ENCODE measurements at regions not wholly inside any gene's neighbourhood (a gene's known extent, or its start where the extent isn't known, plus 50 kb on each side); places are given as distances from the start of the nearest gene placed in this dataset.

DNA sequence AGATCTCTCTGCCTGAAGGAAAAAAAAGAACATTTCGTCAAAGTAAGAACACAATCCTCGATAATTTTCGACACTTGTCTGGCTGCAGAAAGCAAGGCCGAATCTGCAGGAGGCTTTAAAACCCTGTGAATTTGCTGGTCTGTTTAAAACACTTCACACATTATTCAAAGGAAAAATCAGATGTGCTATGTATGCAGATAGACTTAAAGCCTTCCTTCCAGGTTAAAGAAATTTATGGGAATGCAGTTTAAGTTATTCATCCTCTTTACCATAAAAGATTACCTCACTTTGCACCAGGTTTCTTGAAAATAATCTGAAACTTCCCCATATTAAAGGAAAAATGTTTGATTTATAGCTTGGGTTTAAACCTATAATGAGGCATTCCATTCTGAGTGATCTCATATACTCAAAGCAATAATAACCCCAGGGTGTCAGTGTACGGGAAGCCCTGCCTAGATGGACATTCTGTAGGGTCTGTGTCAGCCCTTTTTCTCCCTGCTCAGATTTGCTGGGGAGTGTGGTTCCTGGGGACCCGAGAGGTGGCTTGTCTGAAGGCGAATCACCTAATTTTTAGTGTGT is 323.5 kb upstream of the SLC24A2 start:
- Histone ChIP-seq H3K9me3 (ENCODE audit: control insufficient read depth in 1 of 2, low read length in 2 of 2) (peaks cover 0 to 7% of the 10 kb centered on the region in 2 donors), H3K4me1 (ENCODE audit: control insufficient read depth in 1 of 2, insufficient read depth in 2 of 2, low read length in 2 of 2) (no peaks in the 10 kb centered on the region), H3K27ac (ENCODE audit: low read length) (no peak overlapping the region), H3K36me3 (ENCODE audit: control insufficient read depth in 1 of 2, insufficient read depth in 2 of 2, low read length in 2 of 2) (no peaks in the 10 kb centered on the region), H3K27me3 (ENCODE audit: low read depth, low read length) (no peaks in the 10 kb centered on the region), H3K4me3 (ENCODE audit: low read depth in 1 of 2, low read length in 2 of 2) (no peak overlapping the region)

DNA sequence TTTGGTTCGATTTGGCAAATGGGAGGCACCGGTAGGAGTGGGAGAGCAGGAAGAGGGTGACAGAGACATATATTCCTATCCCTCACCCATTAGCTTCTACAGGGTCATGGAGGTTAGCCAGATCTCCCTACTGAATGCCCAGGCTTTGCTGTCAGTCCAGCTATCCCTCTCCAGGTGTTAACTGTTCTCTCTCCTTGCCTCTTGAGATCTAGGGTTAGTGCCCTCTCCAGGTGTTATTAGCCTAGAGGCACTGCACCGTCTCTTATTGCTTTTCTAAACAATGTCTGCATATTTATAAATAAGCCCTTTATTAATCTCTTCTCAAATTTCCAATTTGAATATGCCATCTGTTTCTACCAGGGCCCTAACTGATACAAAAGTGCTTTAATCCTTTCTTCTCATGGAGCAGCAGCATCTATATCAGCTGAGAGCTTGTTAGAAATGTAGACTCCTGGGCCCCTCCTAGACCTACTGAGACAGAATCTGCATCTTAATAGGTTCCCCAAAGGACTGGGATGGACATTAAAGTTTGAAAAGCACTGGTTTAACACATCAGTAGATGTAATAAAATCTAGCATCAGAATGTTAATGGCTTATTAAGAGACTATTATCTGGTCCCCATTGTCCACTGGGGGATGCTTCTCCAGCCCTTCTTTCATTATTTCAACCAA is 322.5 kb upstream of the SLC24A2 start:
- Histone ChIP-seq H3K27ac (ENCODE audit: low read length) (no peak overlapping the region), H3K9me3 (ENCODE audit: control insufficient read depth in 1 of 2, low read length in 2 of 2) (peaks cover 0 to 7% of the 10 kb centered on the region in 2 donors), H3K27me3 (ENCODE audit: low read depth, low read length) (no peaks in the 10 kb centered on the region), H3K4me1 (ENCODE audit: control insufficient read depth in 1 of 2, insufficient read depth in 2 of 2, low read length in 2 of 2) (no peaks in the 10 kb centered on the region), H3K4me3 (ENCODE audit: low read depth in 1 of 2, low read length in 2 of 2) (no peak overlapping the region), H3K36me3 (ENCODE audit: control insufficient read depth in 1 of 2, insufficient read depth in 2 of 2, low read length in 2 of 2) (no peaks in the 10 kb centered on the region)

DNA sequence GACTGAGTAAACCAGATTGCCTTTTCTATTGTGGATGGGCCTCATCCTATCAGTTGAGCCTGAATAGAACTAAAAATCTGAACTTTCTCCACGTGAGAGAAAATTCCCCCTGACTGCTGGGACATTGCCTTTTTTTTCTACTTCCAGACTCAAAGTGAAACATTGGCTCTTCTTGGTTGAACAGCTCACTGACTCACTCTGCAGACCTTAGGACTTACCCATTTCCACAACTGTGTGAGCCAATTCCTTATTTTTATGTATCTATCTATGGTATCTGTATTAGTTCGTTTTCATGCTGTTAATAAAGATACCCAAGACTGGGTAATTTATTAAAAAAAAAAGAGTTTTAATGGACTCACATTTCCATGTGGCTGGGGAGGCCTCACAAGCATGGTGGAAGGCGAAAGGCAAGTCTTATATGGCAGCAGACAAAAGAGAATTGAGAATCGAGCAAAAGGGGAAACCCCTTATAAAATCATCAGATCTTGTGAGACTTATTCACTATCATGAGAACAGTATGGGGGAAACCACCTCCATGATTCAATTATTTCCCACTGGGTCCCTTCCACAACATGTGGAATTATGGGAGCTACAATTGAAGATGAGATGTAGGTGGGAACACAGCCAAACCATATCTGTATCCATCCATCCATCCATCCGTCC is 306.7 kb upstream of the SLC24A2 start:
- H3K36me3 ChIP-seq (ENCODE audit: control insufficient read depth in 1 of 2, insufficient read depth in 2 of 2, low read length in 2 of 2), result no peaks in the 10 kb centered on the region
- no peaks in the 10 kb centered on the region for H3K4me1 ChIP-seq (ENCODE audit: control insufficient read depth in 1 of 2, insufficient read depth in 2 of 2, low read length in 2 of 2)
- no peak overlapping the region for H3K27ac ChIP-seq (ENCODE audit: low read length)
- no peak overlapping the region for H3K4me3 ChIP-seq (ENCODE audit: low read depth in 1 of 2, low read length in 2 of 2)
- no peaks in the 10 kb centered on the region for H3K9me3 ChIP-seq (ENCODE audit: control insufficient read depth in 1 of 2, low read length in 2 of 2)
- H3K27me3 ChIP-seq (ENCODE audit: low read depth, low read length), result no peaks in the 10 kb centered on the region

DNA sequence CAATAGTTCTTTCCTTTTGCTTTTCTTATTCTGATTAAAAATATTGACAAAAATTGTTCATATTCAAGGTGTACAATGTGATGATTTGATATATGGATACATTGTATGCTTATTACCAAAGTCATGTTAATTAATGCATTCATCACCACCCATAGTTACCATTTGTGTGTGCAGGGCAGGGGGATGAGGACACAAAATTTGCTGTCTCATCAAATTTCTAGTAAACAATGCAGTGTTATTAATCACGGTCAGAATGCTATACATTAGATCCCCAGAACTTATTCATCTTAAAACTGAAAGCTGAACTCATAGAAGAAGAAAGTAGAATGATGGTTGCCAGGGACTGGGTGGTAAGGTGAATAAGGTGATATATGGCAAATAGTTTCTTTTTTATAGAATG is 303.7 kb upstream of the SLC24A2 start:
- Histone ChIP-seq H3K27ac (ENCODE audit: low read length) (no peak overlapping the region), H3K4me1 (ENCODE audit: control insufficient read depth in 1 of 2, insufficient read depth in 2 of 2, low read length in 2 of 2) (no peaks in the 10 kb centered on the region), H3K36me3 (ENCODE audit: control insufficient read depth in 1 of 2, insufficient read depth in 2 of 2, low read length in 2 of 2) (no peaks in the 10 kb centered on the region), H3K4me3 (ENCODE audit: low read depth in 1 of 2, low read length in 2 of 2) (no peak overlapping the region), H3K9me3 (ENCODE audit: control insufficient read depth in 1 of 2, low read length in 2 of 2) (no peaks in the 10 kb centered on the region), H3K27me3 (ENCODE audit: low read depth, low read length) (no peaks in the 10 kb centered on the region)

DNA sequence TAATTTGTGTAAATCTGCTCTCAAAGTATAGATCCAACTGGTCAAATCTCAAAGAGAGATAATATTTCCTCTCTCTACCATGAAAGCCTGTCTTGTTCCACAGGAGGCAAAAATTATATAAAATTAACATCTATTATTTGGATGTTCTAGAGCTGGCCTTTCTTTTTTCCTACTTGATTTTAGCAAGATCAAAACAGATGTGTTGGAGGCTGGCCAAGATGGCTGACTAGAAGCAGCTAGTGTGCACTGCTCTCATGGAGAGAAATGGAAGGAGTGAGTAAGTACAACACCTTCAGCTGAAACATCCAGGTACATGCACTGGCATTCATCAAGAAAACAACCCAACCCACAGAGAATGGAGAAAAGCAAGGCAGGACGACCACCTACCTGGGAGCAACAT is 298.6 kb upstream of the SLC24A2 start:
- no peaks in the 10 kb centered on the region for H3K4me1 ChIP-seq (ENCODE audit: control insufficient read depth in 1 of 2, insufficient read depth in 2 of 2, low read length in 2 of 2)
- no peak overlapping the region for H3K4me3 ChIP-seq (ENCODE audit: low read depth in 1 of 2, low read length in 2 of 2)
- no peaks in the 10 kb centered on the region for H3K9me3 ChIP-seq (ENCODE audit: control insufficient read depth in 1 of 2, low read length in 2 of 2)
- no peaks in the 10 kb centered on the region for H3K36me3 ChIP-seq (ENCODE audit: control insufficient read depth in 1 of 2, insufficient read depth in 2 of 2, low read length in 2 of 2)
- no peak overlapping the region for H3K27ac ChIP-seq (ENCODE audit: low read length)
- no peaks in the 10 kb centered on the region for H3K27me3 ChIP-seq (ENCODE audit: low read depth, low read length)

DNA sequence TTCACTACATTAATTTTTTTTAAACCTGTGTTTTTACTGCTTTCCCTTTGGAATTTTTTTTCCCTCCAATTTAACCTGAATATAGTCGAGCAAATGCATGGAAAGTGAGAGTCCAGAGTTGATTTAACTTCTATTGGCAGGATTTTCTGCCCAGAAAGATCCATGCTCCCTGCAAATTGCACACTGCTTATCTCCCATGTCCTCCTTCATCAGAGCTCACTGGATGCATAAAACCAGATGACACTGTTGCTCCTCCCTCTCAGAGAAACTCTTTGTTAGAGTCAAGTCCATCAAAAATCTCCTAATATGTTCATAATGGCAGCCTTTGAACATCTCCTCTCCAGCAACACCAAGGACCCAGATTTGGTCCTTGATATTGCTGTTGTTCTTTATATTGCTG is 297.0 kb upstream of the SLC24A2 start:
- no peaks in the 10 kb centered on the region for H3K27me3 ChIP-seq (ENCODE audit: low read depth, low read length)
- H3K9me3 ChIP-seq (ENCODE audit: control insufficient read depth in 1 of 2, low read length in 2 of 2), result no peaks in the 10 kb centered on the region
- H3K4me3 ChIP-seq (ENCODE audit: low read depth in 1 of 2, low read length in 2 of 2), result no peak overlapping the region
- no peaks in the 10 kb centered on the region for H3K4me1 ChIP-seq (ENCODE audit: control insufficient read depth in 1 of 2, insufficient read depth in 2 of 2, low read length in 2 of 2)
- H3K36me3 ChIP-seq (ENCODE audit: control insufficient read depth in 1 of 2, insufficient read depth in 2 of 2, low read length in 2 of 2), result no peaks in the 10 kb centered on the region
- no peak overlapping the region for H3K27ac ChIP-seq (ENCODE audit: low read length)

DNA sequence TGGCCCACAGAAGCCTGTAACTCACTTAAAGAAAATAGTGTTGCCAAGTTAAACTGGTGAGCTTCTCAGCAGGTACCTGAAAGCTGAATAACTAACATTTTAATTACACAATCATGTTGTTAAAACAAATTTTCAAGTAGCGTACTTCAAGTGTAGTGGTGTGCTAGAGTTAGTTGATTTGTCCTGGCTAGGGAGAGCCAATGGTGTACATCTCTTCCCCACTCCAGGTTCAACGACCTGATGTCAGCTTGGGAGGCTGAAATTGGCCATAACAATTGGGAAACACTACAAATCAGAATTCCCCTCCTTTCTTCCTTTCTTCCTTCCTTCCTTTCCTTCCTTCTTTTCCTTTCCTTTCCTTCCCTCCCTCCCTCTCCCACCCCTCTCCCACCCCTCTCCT is 295.3 kb upstream of the SLC24A2 start:
- no peaks in the 10 kb centered on the region for H3K36me3 ChIP-seq (ENCODE audit: control insufficient read depth in 1 of 2, insufficient read depth in 2 of 2, low read length in 2 of 2)
- no peak overlapping the region for H3K4me3 ChIP-seq (ENCODE audit: low read depth in 1 of 2, low read length in 2 of 2)
- H3K27ac ChIP-seq (ENCODE audit: low read length), result no peak overlapping the region
- no peaks in the 10 kb centered on the region for H3K9me3 ChIP-seq (ENCODE audit: control insufficient read depth in 1 of 2, low read length in 2 of 2)
- no peaks in the 10 kb centered on the region for H3K27me3 ChIP-seq (ENCODE audit: low read depth, low read length)
- H3K4me1 ChIP-seq (ENCODE audit: control insufficient read depth in 1 of 2, insufficient read depth in 2 of 2, low read length in 2 of 2), result no peaks in the 10 kb centered on the region

DNA sequence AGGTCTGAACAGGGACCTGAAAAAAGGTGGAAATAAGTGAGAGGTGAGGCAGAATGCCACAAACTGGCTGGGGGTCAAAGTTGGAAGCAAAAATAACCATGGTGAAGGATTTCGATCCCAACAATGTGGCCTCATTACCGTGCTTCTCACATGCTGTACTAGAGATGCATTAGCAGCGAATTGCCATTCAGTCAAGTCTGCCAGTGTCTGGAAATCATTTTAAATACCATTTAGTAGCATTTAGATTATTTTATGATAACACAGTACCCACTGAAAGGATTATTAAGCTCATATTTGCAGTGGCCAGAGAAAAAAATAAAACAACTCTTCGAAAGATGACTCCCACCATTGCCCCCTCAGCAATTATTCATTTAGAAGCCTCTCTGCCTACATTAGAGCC is 294.6 kb upstream of the SLC24A2 start:
- H3K27ac ChIP-seq (ENCODE audit: low read length), result no peak overlapping the region

DNA sequence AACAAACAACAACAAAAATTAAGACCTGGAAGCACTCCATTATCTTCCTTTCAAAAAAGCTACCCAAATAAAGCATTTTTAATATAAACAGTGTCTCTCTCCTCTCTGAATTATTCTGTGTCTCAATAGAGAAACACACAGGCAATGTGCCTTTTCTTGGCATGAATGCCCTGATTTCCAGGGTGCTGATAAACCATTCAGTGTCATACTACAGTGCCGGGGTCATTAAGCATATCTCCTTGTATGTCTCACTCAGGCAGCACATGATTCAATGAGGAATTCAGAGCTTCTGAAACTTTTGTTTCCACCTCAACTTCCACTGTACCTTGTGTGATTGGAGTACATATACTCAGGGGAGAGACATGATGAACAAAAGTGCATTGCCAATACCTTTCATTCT is 294.0 kb upstream of the SLC24A2 start:
- Histone ChIP-seq H3K27ac (ENCODE audit: low read length) (no peak overlapping the region), H3K9me3 (ENCODE audit: control insufficient read depth in 1 of 2, low read length in 2 of 2) (no peaks in the 10 kb centered on the region), H3K36me3 (ENCODE audit: control insufficient read depth in 1 of 2, insufficient read depth in 2 of 2, low read length in 2 of 2) (no peaks in the 10 kb centered on the region), H3K4me1 (ENCODE audit: control insufficient read depth in 1 of 2, insufficient read depth in 2 of 2, low read length in 2 of 2) (no peaks in the 10 kb centered on the region), H3K4me3 (ENCODE audit: low read depth in 1 of 2, low read length in 2 of 2) (no peak overlapping the region), H3K27me3 (ENCODE audit: low read depth, low read length) (no peaks in the 10 kb centered on the region)

More for the DNA sequence above, 294.6 kb upstream of the SLC24A2 start:
- Histone ChIP-seq H3K9me3 (ENCODE audit: control insufficient read depth in 1 of 2, low read length in 2 of 2) (no peaks in the 10 kb centered on the region), H3K4me1 (ENCODE audit: control insufficient read depth in 1 of 2, insufficient read depth in 2 of 2, low read length in 2 of 2) (no peaks in the 10 kb centered on the region), H3K4me3 (ENCODE audit: low read depth in 1 of 2, low read length in 2 of 2) (no peak overlapping the region), H3K36me3 (ENCODE audit: control insufficient read depth in 1 of 2, insufficient read depth in 2 of 2, low read length in 2 of 2) (no peaks in the 10 kb centered on the region), H3K27me3 (ENCODE audit: low read depth, low read length) (no peaks in the 10 kb centered on the region)

DNA sequence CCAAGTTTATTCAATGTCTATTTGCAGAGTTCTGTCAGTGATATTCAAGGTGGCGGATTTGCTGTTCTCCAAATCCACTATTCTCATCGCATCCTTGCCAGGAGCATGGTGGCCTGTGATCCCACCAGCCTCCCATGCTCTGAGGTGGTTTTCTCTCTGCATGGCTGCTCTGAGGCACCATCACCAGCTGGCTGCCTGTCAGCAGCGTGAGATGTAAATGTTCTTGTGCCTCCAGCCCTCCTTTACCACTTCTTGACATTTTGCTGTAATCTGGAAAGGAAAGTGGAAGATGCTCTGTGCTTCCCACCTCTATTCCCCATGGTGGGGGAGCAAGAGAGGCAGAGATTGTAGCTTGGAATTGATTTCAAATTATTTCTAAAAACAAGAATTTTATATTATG is 293.6 kb upstream of the SLC24A2 start:
- H3K4me3 ChIP-seq (ENCODE audit: low read depth in 1 of 2, low read length in 2 of 2), result no peak overlapping the region
- H3K4me1 ChIP-seq (ENCODE audit: control insufficient read depth in 1 of 2, insufficient read depth in 2 of 2, low read length in 2 of 2), result no peaks in the 10 kb centered on the region
- H3K27me3 ChIP-seq (ENCODE audit: low read depth, low read length), result no peaks in the 10 kb centered on the region
- H3K36me3 ChIP-seq (ENCODE audit: control insufficient read depth in 1 of 2, insufficient read depth in 2 of 2, low read length in 2 of 2), result no peaks in the 10 kb centered on the region
- no peaks in the 10 kb centered on the region for H3K9me3 ChIP-seq (ENCODE audit: control insufficient read depth in 1 of 2, low read length in 2 of 2)
- no peak overlapping the region for H3K27ac ChIP-seq (ENCODE audit: low read length)

DNA sequence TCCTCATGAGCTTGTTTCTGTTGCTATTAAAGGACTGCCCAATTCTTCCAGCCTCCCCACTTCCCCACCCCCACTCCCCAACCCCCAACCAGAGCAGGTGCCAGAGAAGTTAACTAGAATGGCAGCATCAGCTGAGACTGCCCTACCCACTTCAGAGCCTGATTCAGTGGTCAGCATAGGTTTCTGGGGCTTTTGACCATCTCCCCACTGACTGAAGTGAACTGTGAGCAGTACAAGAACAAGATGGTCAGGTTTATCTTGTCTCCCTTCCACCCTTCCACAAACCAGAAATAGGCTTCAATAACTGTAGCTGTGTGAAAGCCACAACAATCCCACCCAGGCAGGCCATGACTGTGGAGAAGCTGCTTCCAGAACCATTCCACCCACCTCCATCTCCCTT is 289.4 kb upstream of the SLC24A2 start:
- no peaks in the 10 kb centered on the region for H3K9me3 ChIP-seq (ENCODE audit: control insufficient read depth in 1 of 2, low read length in 2 of 2)
- no peaks in the 10 kb centered on the region for H3K36me3 ChIP-seq (ENCODE audit: control insufficient read depth in 1 of 2, insufficient read depth in 2 of 2, low read length in 2 of 2)
- no peak overlapping the region for H3K4me3 ChIP-seq (ENCODE audit: low read depth in 1 of 2, low read length in 2 of 2)
- H3K27ac ChIP-seq (ENCODE audit: low read length), result no peak overlapping the region
- no peaks in the 10 kb centered on the region for H3K27me3 ChIP-seq (ENCODE audit: low read depth, low read length)
- no peaks in the 10 kb centered on the region for H3K4me1 ChIP-seq (ENCODE audit: control insufficient read depth in 1 of 2, insufficient read depth in 2 of 2, low read length in 2 of 2)

Measured in muscle layer of duodenum (tissue), 2 donors.